ENCODE measurements at regions not wholly inside any gene's neighbourhood (a gene's known extent, or its start where the extent isn't known, plus 50 kb on each side); places are given as distances from the start of the nearest gene placed in this dataset.
A peak's percentile ranks its signal among the peaks of the same experiment; 100 is the strongest.

DNA sequence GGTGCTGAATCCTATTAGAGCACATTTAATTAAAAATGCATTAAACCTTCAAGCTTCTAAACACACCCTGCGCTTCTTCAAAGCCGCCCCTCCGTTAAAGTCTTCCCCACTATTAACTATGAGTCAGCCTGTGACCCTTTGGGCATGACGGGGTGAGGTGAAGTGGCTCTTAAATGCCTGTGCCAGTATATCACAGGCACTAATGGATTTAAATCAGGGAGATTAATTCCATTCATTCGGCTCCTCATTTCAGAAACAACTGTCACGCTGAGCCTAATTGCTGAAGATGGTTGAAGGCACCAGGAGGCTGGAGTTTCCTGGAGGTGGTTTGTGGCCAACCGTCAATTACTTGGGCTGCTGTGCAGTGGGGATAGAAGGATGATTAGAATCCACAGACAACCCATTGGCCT is 192.6 kb upstream of the MSX2 start:
- intact Hi-C loops (cut with micrococcal nuclease), result loop anchor here (1.0 to 10.0 kb wide), 2 partner anchors 11 to 207 kb away; no protein-coding TSS in a partner anchor
- peak overlapping the region; percentile 52 for H3K9ac ChIP-seq (ENCODE audit: low read length)
- ATAC-seq (peak; percentile 31), DNase-seq (ENCODE audit: low read depth, low spot score) (no peak)
- no peaks in the 10 kb centered on the region for H3K9me3 ChIP-seq (ENCODE audit: control insufficient read depth in 1 of 2, insufficient read depth in 1 of 2, low read depth in 1 of 2, low read length in 2 of 2)
- peaks cover 66 to 88% of the 10 kb centered on the region in 2 experiments for H3K4me1 ChIP-seq (ENCODE audit: control insufficient read depth in 1 of 2, insufficient read depth in 2 of 2, low read length in 2 of 2)
- no peaks in the 10 kb centered on the region for H3K27me3 ChIP-seq (ENCODE audit: insufficient read depth, low read length)
- TF ChIP-seq SP1 (IDR thresholded peaks at IDR 0.05; ENCODE audit: low read depth) (peak; percentile 53), EGR1 (IDR thresholded peaks at IDR 0.05; ENCODE audit: low read depth) (no peak; the same call in 1 of the 2 replicates), FOSL1 (IDR thresholded peaks at IDR 0.05; ENCODE audit: low read depth) (peak; percentile 74), POLR2AphosphoS5 (IDR thresholded peaks at IDR 0.05; ENCODE audit: low read depth, low read length) (no peak), TCF7L2 (IDR thresholded peaks at IDR 0.05; ENCODE audit: borderline replicate concordance, extremely low read depth, insufficient read depth, insufficient read length) (peak; percentile 86), CEBPB (IDR thresholded peaks at IDR 0.05; ENCODE audit: low read depth) (peak; percentile 33; the same call in 1 of the 2 replicates), JUND (IDR thresholded peaks at IDR 0.05) (peak; percentile 62)
- TF ChIP-seq, protein P1, sequence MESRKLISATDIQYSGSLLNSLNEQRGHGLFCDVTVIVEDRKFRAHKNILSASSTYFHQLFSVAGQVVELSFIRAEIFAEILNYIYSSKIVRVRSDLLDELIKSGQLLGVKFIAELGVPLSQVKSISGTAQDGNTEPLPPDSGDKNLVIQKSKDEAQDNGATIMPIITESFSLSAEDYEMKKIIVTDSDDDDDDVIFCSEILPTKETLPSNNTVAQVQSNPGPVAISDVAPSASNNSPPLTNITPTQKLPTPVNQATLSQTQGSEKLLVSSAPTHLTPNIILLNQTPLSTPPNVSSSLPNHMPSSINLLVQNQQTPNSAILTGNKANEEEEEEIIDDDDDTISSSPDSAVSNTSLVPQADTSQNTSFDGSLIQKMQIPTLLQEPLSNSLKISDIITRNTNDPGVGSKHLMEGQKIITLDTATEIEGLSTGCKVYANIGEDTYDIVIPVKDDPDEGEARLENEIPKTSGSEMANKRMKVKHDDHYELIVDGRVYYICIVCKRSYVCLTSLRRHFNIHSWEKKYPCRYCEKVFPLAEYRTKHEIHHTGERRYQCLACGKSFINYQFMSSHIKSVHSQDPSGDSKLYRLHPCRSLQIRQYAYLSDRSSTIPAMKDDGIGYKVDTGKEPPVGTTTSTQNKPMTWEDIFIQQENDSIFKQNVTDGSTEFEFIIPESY (IDR thresholded peaks at IDR 0.05; ENCODE audit: extremely low read depth, insufficient replicate concordance, low read length), result no peak
- no peaks in the 10 kb centered on the region for H3K9me2 ChIP-seq (ENCODE audit: insufficient read depth)
- H2AFZ ChIP-seq (ENCODE audit: low read depth, low read length, poor library complexity, severe bottlenecking), result no peak overlapping the region
- CTCF ChIA-PET, result no interaction called here
- H3K36me3 ChIP-seq (ENCODE audit: control insufficient read depth in 1 of 2, insufficient read depth in 2 of 2, low read length in 2 of 2), result no peaks in the 10 kb centered on the region
- H3K79me2 ChIP-seq (ENCODE audit: insufficient read depth, low read length), result no peaks in the 10 kb centered on the region
- POLR2A ChIA-PET, result no interaction called here
- BruUV-seq (replicated peaks), result no TSS peak
- no peaks in the 10 kb centered on the region for H4K20me1 ChIP-seq (ENCODE audit: insufficient read depth)
- RAD21 ChIA-PET (ENCODE audit: low non-redundant PET in 1 of 2, low total read pairs in 2 of 2, uncharacterized antibody in 2 of 2, unreplicated experiment in 2 of 2), result interaction anchor here in 1 of 2 experiments (1.7 kb wide), 1 partner anchor 28 kb away, joined by 3 read pairs; no protein-coding TSS in a partner anchor
- H3K4me2 ChIP-seq (ENCODE audit: low read length), result peak overlapping the region; percentile 80
- peak overlapping the region; percentile 68 for H3K27ac ChIP-seq (ENCODE audit: low read depth, low read length)
- H3K4me3 ChIP-seq (replicated peaks in 1 of 2; ENCODE audit: low read depth in 1 of 2, low read length in 2 of 2), result peak overlapping the region; percentile 8 to 40; a peak in 3 of 4 replicates

All from HCT116 (cell line).